Osteoblast (primary cell): ENCODE measurements at regions not wholly inside any gene's neighbourhood (a gene's known extent, or its start where the extent isn't known, plus 50 kb on each side); places are given as distances from the start of the nearest gene placed in this dataset.

Source experiments
- DNase-seq: peaks from one replicate; pipeline ENCODE4 v3.0.0; 2011; ENCODE audit warnings: low spot score, mixed read lengths; ENCODE audit not compliant: insufficient read length; ENCODE audit errors: missing footprints
- H2AFZ ChIP-seq: 2 replicates; pipeline ENCODE4 v1.6.0; 2011; ENCODE audit warnings: mild to moderate bottlenecking, low read length
- H3K27ac ChIP-seq: 2 replicates; pipeline ENCODE4 v1.5.1; 2011; ENCODE audit warnings: mild to moderate bottlenecking, low read depth, low read length, moderate library complexity
- H3K27me3 ChIP-seq: 2 replicates; pipeline ENCODE4 v1.6.0; 2012; ENCODE audit warnings: mild to moderate bottlenecking, control low read depth, inconsistent platforms, low read length, moderate library complexity; ENCODE audit not compliant: insufficient read depth
- H3K36me3 ChIP-seq: 2 replicates; pipeline ENCODE4 v1.5.1; 2011; ENCODE audit warnings: mild to moderate bottlenecking, low read length, control low read depth, moderate library complexity; ENCODE audit not compliant: insufficient read depth
- H3K4me1 ChIP-seq: 2 replicates; pipeline ENCODE4 v1.5.1; 2011; ENCODE audit warnings: mild to moderate bottlenecking, low read length, control low read depth, moderate library complexity; ENCODE audit not compliant: insufficient read depth
- H3K4me2 ChIP-seq: 2 replicates; pipeline ENCODE4 v1.6.0; 2011; ENCODE audit warnings: mild to moderate bottlenecking, low read length; ENCODE audit not compliant: insufficient read depth
- H3K4me3 ChIP-seq: fragments of 200-600 bp; sonication (generic); 3 replicates; pipeline ENCODE4 v1.5.1; 2012; ENCODE audit warnings: mild to moderate bottlenecking, low read length, inconsistent platforms; ENCODE audit not compliant: insufficient read depth
- H3K79me2 ChIP-seq: 2 replicates; pipeline ENCODE4 v1.6.0; 2012; ENCODE audit warnings: mild to moderate bottlenecking, low read length, control low read depth, inconsistent platforms; ENCODE audit not compliant: insufficient read depth
- H3K9me3 ChIP-seq: 2 replicates; pipeline ENCODE4 v1.5.1; 2011; ENCODE audit warnings: low read depth, low read length, control low read depth
- H4K20me1 ChIP-seq: 2 replicates; pipeline ENCODE4 v1.6.0; 2012; ENCODE audit warnings: mild to moderate bottlenecking, low read length, control low read depth; ENCODE audit not compliant: insufficient read depth
- CTCF ChIP-seq: IDR thresholded peaks from 2 replicates; pipeline ENCODE4 v1.5.1; 2011; ENCODE audit warnings: mild to moderate bottlenecking, low read depth, low read length, moderate library complexity; ENCODE audit errors: extremely low read depth

DNA sequence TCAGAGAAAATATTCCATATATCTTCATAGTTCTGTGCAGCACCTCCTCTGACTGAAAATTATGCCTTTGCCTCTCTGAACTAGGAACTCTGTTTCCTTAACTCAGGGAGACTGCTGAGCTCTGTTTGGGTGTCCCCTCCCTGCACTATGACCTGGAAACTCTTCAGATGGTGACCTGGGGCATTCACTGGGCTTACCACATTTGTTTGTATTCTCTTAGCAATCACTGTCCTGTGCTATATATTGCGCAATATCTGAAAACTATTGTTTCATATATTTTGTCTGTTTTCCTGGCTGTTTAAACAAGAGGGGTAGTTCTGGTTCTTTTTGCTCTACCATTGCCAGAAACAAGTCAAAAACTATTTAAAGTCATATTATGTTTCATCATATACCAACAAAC, 181.8 kb upstream of the KIAA1217 start:
- DNase-seq = no peak
- Histone ChIP-seq H4K20me1 (no peaks in the 10 kb centered on the region), H3K27ac (no peak overlapping the region), H3K79me2 (no peaks in the 10 kb centered on the region), H3K4me3 (no peak overlapping the region), H3K4me2 (no peak overlapping the region), H3K27me3 (no peaks in the 10 kb centered on the region), H3K9me3 (peaks cover 2% of the 10 kb centered on the region), H3K4me1 (no peaks in the 10 kb centered on the region), H3K36me3 (no peaks in the 10 kb centered on the region), H2AFZ (no peak overlapping the region)
- TF ChIP-seq CTCF = no peak

DNA sequence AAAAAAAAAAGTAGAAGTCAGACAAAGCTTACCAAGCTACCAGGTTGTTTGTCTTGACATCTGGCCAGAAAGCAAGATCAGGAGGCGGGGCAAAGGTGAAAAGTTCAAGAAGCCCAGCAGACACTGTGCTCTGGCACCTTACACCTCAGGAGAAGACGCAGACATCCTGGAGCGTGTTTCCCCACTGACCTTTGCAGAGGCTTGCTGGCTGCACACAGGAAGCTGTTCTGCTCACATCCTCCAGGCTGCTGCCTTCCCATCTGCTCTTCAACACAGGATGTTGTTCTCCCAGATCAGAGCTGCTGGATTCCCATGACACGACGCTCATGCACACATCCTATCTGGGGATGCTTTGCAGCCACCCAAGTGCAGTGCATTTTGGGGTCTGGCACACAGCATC, 174.4 kb upstream of the KIAA1217 start:
- Histone ChIP-seq H3K27me3 (no peaks in the 10 kb centered on the region), H3K4me1 (no peaks in the 10 kb centered on the region), H4K20me1 (no peaks in the 10 kb centered on the region), H3K79me2 (no peaks in the 10 kb centered on the region), H3K9me3 (peaks cover 2% of the 10 kb centered on the region), H3K4me3 (no peak overlapping the region), H3K4me2 (no peak overlapping the region), H3K36me3 (no peaks in the 10 kb centered on the region), H3K27ac (no peak overlapping the region), H2AFZ (no peak overlapping the region)
- no peak for TF ChIP-seq CTCF
- DNase-seq = no peak

GRCh38 chr10:24035761-24036160, 173.2 kb upstream of the KIAA1217 start:
- H3K27ac ChIP-seq = no peak overlapping the region
- no peak overlapping the region for H2AFZ ChIP-seq
- TF ChIP-seq CTCF = no peak
- H3K9me3 ChIP-seq = no peaks in the 10 kb centered on the region
- no peaks in the 10 kb centered on the region for H4K20me1 ChIP-seq
- H3K27me3 ChIP-seq = no peaks in the 10 kb centered on the region
- H3K4me3 ChIP-seq = no peak overlapping the region
- no peaks in the 10 kb centered on the region for H3K4me1 ChIP-seq
- no peak overlapping the region for H3K4me2 ChIP-seq
- DNase-seq = no peak
- H3K36me3 ChIP-seq = no peaks in the 10 kb centered on the region
- no peaks in the 10 kb centered on the region for H3K79me2 ChIP-seq

DNA sequence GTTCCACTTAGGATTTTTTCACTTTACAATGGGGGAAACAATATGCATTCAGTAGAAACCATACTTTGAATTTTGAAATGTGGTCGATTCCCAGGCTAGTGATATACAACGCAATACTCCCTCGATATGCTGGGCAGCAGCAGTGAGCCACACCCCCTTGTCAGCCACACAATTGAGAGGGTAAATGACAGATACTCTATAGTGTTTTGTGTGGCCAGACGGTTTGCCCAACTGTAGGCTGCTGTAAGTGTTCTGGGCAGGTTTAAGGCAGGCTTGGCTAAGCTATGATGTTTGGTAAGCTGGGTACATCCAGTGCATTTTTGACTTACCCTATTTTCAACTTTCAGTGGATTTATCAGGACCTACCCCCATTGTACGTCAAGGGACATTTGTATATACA, 169.6 kb upstream of the KIAA1217 start:
- Histone ChIP-seq H3K27ac (no peak overlapping the region), H2AFZ (no peak overlapping the region), H4K20me1 (no peaks in the 10 kb centered on the region), H3K4me1 (no peaks in the 10 kb centered on the region), H3K4me3 (no peak overlapping the region), H3K79me2 (no peaks in the 10 kb centered on the region), H3K9me3 (no peaks in the 10 kb centered on the region), H3K4me2 (no peak overlapping the region), H3K36me3 (no peaks in the 10 kb centered on the region), H3K27me3 (peaks cover 2% of the 10 kb centered on the region)
- DNase-seq = no peak
- TF ChIP-seq CTCF = no peak
